ENCODE measurements at regions not wholly inside any gene's neighbourhood (a gene's known extent, or its start where the extent isn't known, plus 50 kb on each side); places are given as distances from the start of the nearest gene placed in this dataset.

- intact Hi-C loops (cut with DNase I): no loop called here
- no peaks in the 10 kb centered on the region for H3K9me3 ChIP-seq
- TF ChIP-seq POLR2A (IDR thresholded peaks at IDR 0.05; ENCODE audit: low read depth) (no peak), POLR2AphosphoS5 (IDR thresholded peaks at IDR 0.05) (no peak)
- H3K27ac ChIP-seq (replicated peaks in 1 of 4): no peak overlapping the region
- 89% methylated on average over 1 of the region's 1 CpG for WGBS
- H3K4me3 ChIP-seq: no peak overlapping the region
- no peaks in the 10 kb centered on the region for H3K4me1 ChIP-seq
- peaks cover 0 to 3% (median 0%) of the 10 kb centered on the region in 4 donors for H3K27me3 ChIP-seq
- no peak for DNase-seq (ENCODE audit: extremely low spot score)
- H3K36me3 ChIP-seq: no peaks in the 10 kb centered on the region
These were observed 51.6 kb upstream of the DYNLRB2 start for GRCh38 chr16:80489173-80489572.

DNA sequence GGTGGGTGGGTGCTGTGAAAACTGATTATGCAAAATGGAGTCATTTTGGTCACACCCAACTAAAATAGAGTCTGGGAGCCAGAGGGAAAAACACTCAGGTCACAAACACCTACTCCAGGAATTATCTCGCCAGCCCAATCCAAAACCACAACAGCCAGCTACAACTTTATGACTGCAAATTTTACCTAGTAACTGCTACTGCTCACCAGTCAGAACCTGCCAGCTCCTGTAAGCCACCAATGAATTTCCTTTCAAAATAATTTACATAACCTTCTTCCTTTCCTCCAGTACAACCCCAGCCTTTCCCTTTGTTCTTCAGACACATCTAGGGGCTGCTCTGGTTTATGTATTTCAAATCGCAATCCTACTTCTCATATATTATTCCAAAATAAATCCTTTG, 52.6 kb upstream of the DYNLRB2 start:
- no peak overlapping the region for H3K4me3 ChIP-seq
- H3K4me1 ChIP-seq: no peaks in the 10 kb centered on the region
- TF ChIP-seq POLR2A (IDR thresholded peaks at IDR 0.05; ENCODE audit: low read depth): no peak
- TF ChIP-seq CTCF (IDR thresholded peaks at IDR 0.05): no peak
- TF ChIP-seq POLR2AphosphoS5 (IDR thresholded peaks at IDR 0.05): no peak
- no peak for TF ChIP-seq EP300 (IDR thresholded peaks at IDR 0.05)
- no peak for DNase-seq (ENCODE audit: extremely low spot score)
- H3K27me3 ChIP-seq: peaks cover 0 to 3% (median 0%) of the 10 kb centered on the region in 4 donors
- no peaks in the 10 kb centered on the region for H3K9me3 ChIP-seq
- no peak overlapping the region for H3K27ac ChIP-seq (replicated peaks in 1 of 4)
- intact Hi-C loops (cut with DNase I): no loop called here
- H3K36me3 ChIP-seq: no peaks in the 10 kb centered on the region
- WGBS: 70% methylated on average over 2 of the region's 2 CpGs

DNA sequence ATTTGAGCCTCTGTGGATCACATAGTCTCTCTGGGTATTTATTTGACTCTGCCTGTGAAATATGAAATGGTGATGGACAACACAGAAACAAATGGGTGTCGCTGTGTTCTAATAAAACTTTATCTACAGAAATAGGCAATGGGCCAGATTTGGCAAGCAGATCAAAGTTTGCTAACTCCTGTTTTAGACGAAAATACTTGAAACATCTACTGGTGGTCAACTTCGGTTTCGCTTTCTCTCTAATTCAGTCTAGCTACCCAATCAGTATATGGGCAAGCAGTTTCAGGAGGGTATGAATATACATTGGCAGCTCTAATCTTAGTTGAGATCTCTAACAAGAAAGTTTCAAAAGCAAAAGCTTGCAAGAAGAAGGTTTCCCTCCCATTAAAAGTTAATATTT, 60.1 kb upstream of the DYNLRB2 start:
- Histone ChIP-seq H3K27me3 (peaks cover 0 to 7% (median 0%) of the 10 kb centered on the region in 4 donors), H3K4me3 (no peak overlapping the region), H3K4me1 (no peaks in the 10 kb centered on the region), H3K36me3 (no peaks in the 10 kb centered on the region), H3K27ac (replicated peaks in 1 of 4) (no peak overlapping the region), H3K9me3 (no peaks in the 10 kb centered on the region)
- WGBS: 86% methylated on average over 4 of the region's 4 CpGs
- intact Hi-C loops (cut with DNase I): no loop called here
- DNase-seq (ENCODE audit: extremely low spot score): no peak
- no peak for TF ChIP-seq CTCF (IDR thresholded peaks at IDR 0.05)
- no peak for TF ChIP-seq EP300 (IDR thresholded peaks at IDR 0.05)
- TF ChIP-seq POLR2A (IDR thresholded peaks at IDR 0.05; ENCODE audit: low read depth): no peak
- TF ChIP-seq POLR2AphosphoS5 (IDR thresholded peaks at IDR 0.05): no peak

DNA sequence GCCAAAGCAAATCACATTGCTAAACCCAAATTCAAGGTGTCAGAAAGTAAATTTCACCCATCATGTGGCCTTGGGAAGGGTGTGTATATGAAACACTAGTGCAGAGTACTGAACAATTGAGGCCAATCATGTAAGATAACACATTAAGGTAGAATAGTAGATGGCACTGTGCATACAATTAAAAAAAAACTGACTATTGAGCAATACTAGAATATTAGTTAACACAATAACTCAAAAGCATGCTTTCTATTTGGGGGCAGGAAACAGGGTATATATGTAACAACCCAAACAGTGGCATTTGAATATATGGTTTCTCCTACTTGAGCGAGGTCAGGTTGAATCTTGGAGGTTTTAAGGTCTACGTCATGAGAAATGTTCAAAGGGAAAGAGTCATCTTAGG, 63.0 kb upstream of the DYNLRB2 start:
- no peak overlapping the region for H3K4me3 ChIP-seq
- 88% methylated on average over 2 of the region's 2 CpGs for WGBS
- H3K4me1 ChIP-seq: no peaks in the 10 kb centered on the region
- intact Hi-C loops (cut with DNase I): no loop called here
- H3K36me3 ChIP-seq: no peaks in the 10 kb centered on the region
- DNase-seq (ENCODE audit: extremely low spot score): no peak
- no peak overlapping the region for H3K27ac ChIP-seq (replicated peaks in 1 of 4)
- H3K27me3 ChIP-seq: peaks cover 0 to 4% (median 0%) of the 10 kb centered on the region in 4 donors
- no peaks in the 10 kb centered on the region for H3K9me3 ChIP-seq
- TF ChIP-seq POLR2AphosphoS5 (IDR thresholded peaks at IDR 0.05) (no peak), EP300 (IDR thresholded peaks at IDR 0.05) (no peak), POLR2A (IDR thresholded peaks at IDR 0.05; ENCODE audit: low read depth) (no peak), CTCF (IDR thresholded peaks at IDR 0.05) (no peak)

DNA sequence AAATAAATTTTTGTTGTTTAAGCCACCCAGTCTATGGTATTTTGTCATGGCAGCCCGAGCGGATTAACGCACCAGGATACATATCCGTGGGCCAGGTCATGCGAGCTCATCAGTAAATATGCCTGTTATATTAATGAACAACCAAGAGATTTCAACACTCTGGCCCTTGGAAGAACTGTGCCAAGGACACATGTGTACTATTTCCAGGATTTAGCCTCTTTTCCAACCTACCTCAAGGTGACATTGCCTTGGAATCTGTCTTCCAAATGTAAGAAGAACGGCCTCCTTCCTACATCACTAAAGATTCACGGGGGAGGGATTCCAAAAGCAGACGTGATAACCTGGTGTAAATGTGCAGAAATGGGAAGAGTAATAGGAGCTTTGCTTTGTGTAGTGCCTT, 72.8 kb upstream of the DYNLRB2 start:
- Histone ChIP-seq H3K4me1 (peaks cover 0 to 4% (median 2%) of the 10 kb centered on the region in 4 donors), H3K27me3 (peaks cover 0 to 16% (median 0%) of the 10 kb centered on the region in 4 donors), H3K27ac (replicated peaks in 1 of 4) (no peak overlapping the region), H3K36me3 (no peaks in the 10 kb centered on the region), H3K9me3 (peaks cover 0 to 7% (median 0%) of the 10 kb centered on the region in 4 donors), H3K4me3 (no peak overlapping the region)
- 87% methylated on average over 8 of the region's 8 CpGs for WGBS
- intact Hi-C loops (cut with DNase I): loop anchor here (10.0 kb wide), 1 partner anchor 1963 kb away; no protein-coding TSS in a partner anchor
- TF ChIP-seq EP300 (IDR thresholded peaks at IDR 0.05): no peak
- TF ChIP-seq CTCF (IDR thresholded peaks at IDR 0.05): no peak
- no peak for TF ChIP-seq POLR2A (IDR thresholded peaks at IDR 0.05; ENCODE audit: low read depth)
- no peak for TF ChIP-seq POLR2AphosphoS5 (IDR thresholded peaks at IDR 0.05)
- DNase-seq (ENCODE audit: extremely low spot score): no peak

Measured in esophagus muscularis mucosa (tissue), 4 donors.